Mesendoderm (in vitro differentiated cells): ENCODE measurements at regions not wholly inside any gene's neighbourhood (a gene's known extent, or its start where the extent isn't known, plus 50 kb on each side); places are given as distances from the start of the nearest gene placed in this dataset.
"Not testable (repeated sequence)": the region's sequence is repeated elsewhere in the genome, so short reads cannot be mapped to it uniquely, and the experiment has no call there.

Source experiments
- DNase-seq: peaks from one replicate; pipeline ENCODE4 v3.0.0; 2013
- H2AK5ac ChIP-seq: 2 replicates; pipeline ENCODE4 v1.6.1; 2013; ENCODE audit warnings: low read length, inconsistent platforms
- H2BK120ac ChIP-seq: 2 replicates; pipeline ENCODE4 v1.6.1; 2013; ENCODE audit warnings: low read depth, mild to moderate bottlenecking, low read length, moderate library complexity, mixed read lengths
- H2BK15ac ChIP-seq: replicated peaks from 2 replicates; pipeline ENCODE4 v1.6.1; 2013; ENCODE audit warnings: low read depth, mild to moderate bottlenecking, moderate library complexity
- H2BK5ac ChIP-seq: 2 replicates; pipeline ENCODE4 v1.6.1; 2013; ENCODE audit warnings: low read length, inconsistent platforms
- H3K18ac ChIP-seq: 2 replicates; pipeline ENCODE4 v1.6.1; 2013; ENCODE audit warnings: mild to moderate bottlenecking, low read length, mixed read lengths
- H3K23ac ChIP-seq: one replicate; pipeline ENCODE4 v1.6.1; 2013; ENCODE audit warnings: low read length
- H3K27ac ChIP-seq: 2 replicates; pipeline ENCODE4 v1.5.1; 2013; ENCODE audit warnings: low read depth, mild to moderate bottlenecking, inconsistent platforms, low read length, moderate library complexity
- H3K27me3 ChIP-seq: 2 replicates; pipeline ENCODE4 v1.6.1; 2013; ENCODE audit warnings: low read length, control low read depth, mild to moderate bottlenecking, inconsistent platforms; ENCODE audit not compliant: insufficient read depth, poor library complexity
- H3K36me3 ChIP-seq: 2 replicates; pipeline ENCODE4 v1.6.1; 2013; ENCODE audit warnings: low read length, inconsistent platforms; ENCODE audit not compliant: control insufficient read depth, insufficient read depth
- H3K4ac ChIP-seq: one replicate; pipeline ENCODE4 v1.6.1; 2013; ENCODE audit warnings: low read depth, mild to moderate bottlenecking, low read length, moderate library complexity
- H3K4me1 ChIP-seq: 2 replicates; pipeline ENCODE4 v1.6.1; 2013; ENCODE audit warnings: low read depth, low read length, inconsistent platforms; ENCODE audit not compliant: control insufficient read depth
- H3K4me2 ChIP-seq: 2 replicates; pipeline ENCODE4 v1.6.1; 2013; ENCODE audit warnings: low read length
- H3K4me3 ChIP-seq: 2 replicates; pipeline ENCODE4 v1.5.1; 2013; ENCODE audit warnings: mild to moderate bottlenecking, low read length
- H3K56ac ChIP-seq: one replicate; pipeline ENCODE4 v1.6.1; 2013; ENCODE audit warnings: low read length
- H3K79me1 ChIP-seq: 2 replicates; pipeline ENCODE4 v1.6.1; 2013; ENCODE audit warnings: low read length, inconsistent platforms
- H3K79me2 ChIP-seq: 2 replicates; pipeline ENCODE4 v1.6.1; 2013; ENCODE audit warnings: mild to moderate bottlenecking, low read length; ENCODE audit not compliant: control insufficient read depth, insufficient read depth
- H3K9ac ChIP-seq: 2 replicates; pipeline ENCODE4 v1.6.1; 2013; ENCODE audit warnings: low read length, inconsistent platforms
- H4K5ac ChIP-seq: one replicate; pipeline ENCODE4 v1.6.1; 2013; ENCODE audit warnings: low read length
- H4K8ac ChIP-seq: one replicate; pipeline ENCODE4 v1.6.1; 2013; ENCODE audit warnings: low read depth, mild to moderate bottlenecking, control low read depth, low read length, moderate library complexity
- WGBS: extraction: QIAGEN DNeasy Blood & Tissue Kit; methylation state at CpG from one replicate; pipeline ENCODE4 v1.1.7; 2013; ENCODE audit warnings: low lambda C conversion rate, missing lambda C conversion rate; ENCODE audit not compliant: insufficient coverage; ENCODE audit errors: extremely low coverage; 5-methylcytosine and 5-hydroxymethylcytosine counted together

DNA sequence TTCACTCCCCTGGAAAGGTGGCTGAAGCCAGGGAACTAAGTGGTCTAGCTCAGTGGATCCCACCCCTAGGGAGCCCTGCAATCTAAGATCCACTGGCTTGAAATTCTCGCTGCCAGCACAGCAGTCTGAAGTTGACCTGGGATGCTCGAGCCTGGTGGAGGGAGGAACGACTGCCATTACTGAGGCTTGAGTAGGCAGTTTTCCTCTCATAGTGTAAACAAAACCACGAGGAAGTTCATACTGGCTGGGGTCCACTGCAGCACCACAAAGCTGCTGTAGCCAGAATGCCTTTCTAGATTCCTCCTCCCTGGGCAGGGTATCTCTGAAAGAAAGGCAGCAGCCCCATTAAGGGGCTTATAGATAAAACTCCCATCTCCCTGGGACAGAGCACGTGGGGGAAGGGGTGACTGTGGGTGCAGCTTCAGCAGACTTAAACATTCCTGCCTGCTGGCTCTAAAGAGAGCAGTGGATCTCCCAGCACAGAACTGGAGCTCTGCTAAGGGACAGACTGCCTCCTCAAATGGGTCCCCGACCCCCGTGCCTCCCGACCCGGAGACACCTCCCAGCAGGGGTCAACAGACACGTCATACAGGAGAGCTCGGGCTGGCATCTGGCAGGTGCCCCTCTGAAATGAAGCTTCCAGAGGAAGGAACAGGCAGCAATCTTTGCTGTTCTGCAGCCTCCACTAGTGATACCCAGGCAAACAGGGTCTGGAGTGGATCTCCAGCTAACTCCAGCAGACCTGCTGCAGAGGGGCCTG is 117.4 kb upstream of the TENT5A start:
- H2BK15ac ChIP-seq, H3K36me3 ChIP-seq, H3K79me2 ChIP-seq, H2BK5ac ChIP-seq, H3K4me2 ChIP-seq, H4K5ac ChIP-seq, DNase-seq, H4K8ac ChIP-seq, H3K9ac ChIP-seq, H3K4me3 ChIP-seq, H3K79me1 ChIP-seq, H3K4ac ChIP-seq, H2BK120ac ChIP-seq, H3K27ac ChIP-seq, H2AK5ac ChIP-seq, H3K18ac ChIP-seq, H3K4me1 ChIP-seq, H3K23ac ChIP-seq, H3K56ac ChIP-seq, H3K27me3 ChIP-seq: not testable (repeated sequence)
- no CpG with 5 or more reads among the region's 11 CpGs for WGBS

DNA sequence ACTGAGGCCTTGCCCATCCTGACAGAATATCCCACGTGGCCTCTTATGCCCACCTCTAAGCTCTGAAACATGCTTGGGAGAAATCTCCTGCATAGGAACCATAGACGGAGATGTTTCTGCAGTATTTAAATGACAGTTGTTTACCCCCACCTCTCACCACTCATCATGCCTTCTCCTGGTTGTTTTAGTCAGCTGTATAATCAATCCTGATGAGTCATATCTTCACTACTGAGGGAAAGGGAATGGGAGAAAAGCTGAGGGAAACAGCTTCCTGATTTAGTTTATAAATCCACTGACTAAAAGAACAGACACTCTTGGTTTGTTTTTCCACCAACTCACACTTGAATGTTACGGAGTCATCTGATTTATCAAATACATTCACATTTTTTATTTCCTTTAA is 113.2 kb upstream of the TENT5A start:
- H2BK5ac ChIP-seq: no peak overlapping the region
- no peak overlapping the region for H3K4ac ChIP-seq
- no peak overlapping the region for H4K8ac ChIP-seq
- no peak overlapping the region for H3K4me3 ChIP-seq
- H4K5ac ChIP-seq: no peak overlapping the region
- H3K4me2 ChIP-seq: no peak overlapping the region
- H3K79me1 ChIP-seq: no peaks in the 10 kb centered on the region
- WGBS: no CpG with 5 or more reads among the region's 3 CpGs
- H3K9ac ChIP-seq: no peak overlapping the region
- H3K56ac ChIP-seq: no peak overlapping the region
- H2BK15ac ChIP-seq: no peak overlapping the region
- H3K27me3 ChIP-seq: no peaks in the 10 kb centered on the region
- no peaks in the 10 kb centered on the region for H3K4me1 ChIP-seq
- no peak overlapping the region for H2BK120ac ChIP-seq
- peak; percentile 24 for DNase-seq
- H3K23ac ChIP-seq: no peak overlapping the region
- no peak overlapping the region for H3K18ac ChIP-seq
- no peak overlapping the region for H3K27ac ChIP-seq
- no peaks in the 10 kb centered on the region for H3K79me2 ChIP-seq
- no peak overlapping the region for H2AK5ac ChIP-seq
- H3K36me3 ChIP-seq: no peaks in the 10 kb centered on the region

DNA sequence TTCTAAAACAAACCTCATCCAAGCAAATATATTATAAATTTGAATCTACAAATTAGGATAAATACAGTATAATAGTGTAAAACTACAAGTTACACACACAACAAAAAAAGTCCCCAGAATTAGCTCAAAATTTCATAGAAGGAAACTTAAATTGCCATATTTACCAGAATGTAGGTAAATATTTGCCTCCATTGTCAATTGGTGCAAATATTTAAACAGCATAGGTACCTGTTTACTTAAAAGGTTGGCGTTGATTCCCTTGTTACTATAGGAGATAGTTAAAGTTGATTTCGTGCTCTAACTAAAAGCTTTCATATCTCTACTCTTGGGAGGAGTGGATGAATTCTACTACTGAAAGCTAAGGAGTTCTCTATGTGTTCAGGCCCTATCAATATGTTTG is 111.6 kb upstream of the TENT5A start:
- H3K9ac ChIP-seq: no peak overlapping the region
- H2BK120ac ChIP-seq: no peak overlapping the region
- no peak overlapping the region for H4K8ac ChIP-seq
- H3K79me1 ChIP-seq: no peaks in the 10 kb centered on the region
- no peak overlapping the region for H4K5ac ChIP-seq
- no peak overlapping the region for H2AK5ac ChIP-seq
- no peak overlapping the region for H3K4me3 ChIP-seq
- no peak overlapping the region for H2BK15ac ChIP-seq
- no peaks in the 10 kb centered on the region for H3K36me3 ChIP-seq
- H3K23ac ChIP-seq: no peak overlapping the region
- DNase-seq: no peak
- H3K56ac ChIP-seq: no peak overlapping the region
- WGBS: no CpG with 5 or more reads among the region's 2 CpGs
- H3K4me1 ChIP-seq: no peaks in the 10 kb centered on the region
- no peaks in the 10 kb centered on the region for H3K79me2 ChIP-seq
- H3K4me2 ChIP-seq: no peak overlapping the region
- no peaks in the 10 kb centered on the region for H3K27me3 ChIP-seq
- H3K18ac ChIP-seq: no peak overlapping the region
- no peak overlapping the region for H2BK5ac ChIP-seq
- H3K27ac ChIP-seq: no peak overlapping the region
- H3K4ac ChIP-seq: no peak overlapping the region

DNA sequence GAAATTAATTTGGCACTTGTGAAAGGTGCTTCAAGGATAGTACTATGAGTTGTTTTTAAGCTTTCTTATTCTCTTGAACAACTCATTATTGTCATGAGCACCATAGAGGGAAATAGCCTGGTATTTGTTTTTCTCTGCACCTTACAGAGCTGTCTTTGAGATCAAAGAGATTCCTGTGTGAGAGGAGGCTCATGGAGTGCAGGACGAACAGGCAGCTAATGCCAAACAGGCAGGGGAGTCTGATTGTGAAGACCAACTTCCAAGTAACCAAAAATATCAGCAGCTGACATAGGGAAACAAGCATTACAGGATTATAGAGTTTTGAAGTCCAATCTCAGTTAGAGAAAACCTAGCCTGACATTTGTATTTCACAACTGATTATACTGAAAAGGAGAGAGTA is 110.6 kb upstream of the TENT5A start:
- Histone ChIP-seq H3K4me1 (no peaks in the 10 kb centered on the region), H4K5ac (no peak overlapping the region), H3K79me2 (no peaks in the 10 kb centered on the region), H4K8ac (no peak overlapping the region), H3K23ac (no peak overlapping the region), H3K27ac (no peak overlapping the region), H3K56ac (no peak overlapping the region), H2BK120ac (no peak overlapping the region), H3K9ac (no peak overlapping the region), H2AK5ac (no peak overlapping the region), H3K18ac (no peak overlapping the region), H3K36me3 (no peaks in the 10 kb centered on the region), H3K4me3 (no peak overlapping the region), H3K79me1 (no peaks in the 10 kb centered on the region), H2BK15ac (no peak overlapping the region), H3K4ac (no peak overlapping the region), H3K4me2 (no peak overlapping the region), H3K27me3 (no peaks in the 10 kb centered on the region), H2BK5ac (no peak overlapping the region)
- peak; percentile 18 for DNase-seq
- no CpG with 5 or more reads among the region's 1 CpG for WGBS

DNA sequence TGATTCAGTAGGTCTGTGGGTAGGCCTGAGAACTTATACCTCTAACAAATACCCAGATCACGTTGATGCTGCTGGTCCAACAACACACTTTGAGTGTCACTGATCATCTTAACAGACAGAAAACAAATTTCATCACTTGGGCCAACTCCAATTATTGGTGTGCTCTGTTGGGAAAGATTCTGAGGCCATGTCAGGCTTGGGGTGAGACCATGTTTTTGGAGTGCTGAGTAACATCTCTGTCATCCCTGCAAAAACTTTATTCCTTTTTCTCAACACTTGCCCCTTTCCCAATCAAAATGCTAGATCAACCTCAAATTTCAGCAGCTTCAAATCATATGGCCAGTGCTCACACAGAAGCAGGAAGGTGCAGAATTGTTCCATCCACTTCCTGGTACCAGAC is 108.8 kb upstream of the TENT5A start:
- H2BK120ac ChIP-seq: no peak overlapping the region
- no peak for DNase-seq
- no peak overlapping the region for H4K5ac ChIP-seq
- no peak overlapping the region for H3K4ac ChIP-seq
- H3K23ac ChIP-seq: no peak overlapping the region
- no peak overlapping the region for H3K18ac ChIP-seq
- H3K4me3 ChIP-seq: no peak overlapping the region
- no peaks in the 10 kb centered on the region for H3K27me3 ChIP-seq
- no peaks in the 10 kb centered on the region for H3K79me1 ChIP-seq
- no peak overlapping the region for H3K56ac ChIP-seq
- no peak overlapping the region for H3K4me2 ChIP-seq
- H2BK5ac ChIP-seq: no peak overlapping the region
- no peaks in the 10 kb centered on the region for H3K36me3 ChIP-seq
- no peak overlapping the region for H3K9ac ChIP-seq
- H2AK5ac ChIP-seq: no peak overlapping the region
- no CpG with 5 or more reads among the region's 1 CpG for WGBS
- no peak overlapping the region for H2BK15ac ChIP-seq
- H4K8ac ChIP-seq: no peak overlapping the region
- H3K79me2 ChIP-seq: no peaks in the 10 kb centered on the region
- no peaks in the 10 kb centered on the region for H3K4me1 ChIP-seq
- H3K27ac ChIP-seq: no peak overlapping the region

DNA sequence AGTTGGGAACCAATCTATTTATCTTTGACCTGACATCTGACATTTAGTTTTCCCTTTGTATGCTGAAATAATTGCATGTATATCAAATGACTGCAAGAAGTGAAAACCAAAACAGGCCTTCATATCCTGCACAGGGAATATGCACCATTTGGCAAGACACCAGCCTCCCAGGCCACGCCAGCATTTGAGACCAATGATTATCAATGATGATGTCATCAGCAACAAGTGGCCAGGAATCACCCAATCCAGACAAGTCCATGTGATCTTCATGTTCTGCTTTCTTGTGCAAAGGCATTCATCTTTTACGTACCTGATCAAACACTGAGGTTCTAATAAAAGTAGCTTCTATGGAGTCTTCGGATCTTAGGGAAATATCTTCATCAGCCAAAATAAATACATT is 107.4 kb upstream of the TENT5A start:
- Histone ChIP-seq H3K79me1 (no peaks in the 10 kb centered on the region), H3K27ac (no peak overlapping the region), H2AK5ac (no peak overlapping the region), H4K8ac (no peak overlapping the region), H2BK5ac (no peak overlapping the region), H3K23ac (no peak overlapping the region), H2BK15ac (no peak overlapping the region), H3K4me1 (no peaks in the 10 kb centered on the region), H3K36me3 (no peaks in the 10 kb centered on the region), H3K9ac (no peak overlapping the region), H3K79me2 (no peaks in the 10 kb centered on the region), H2BK120ac (no peak overlapping the region), H3K27me3 (no peaks in the 10 kb centered on the region), H3K4me2 (no peak overlapping the region), H3K4ac (no peak overlapping the region), H3K56ac (no peak overlapping the region), H3K4me3 (no peak overlapping the region), H3K18ac (no peak overlapping the region), H4K5ac (no peak overlapping the region)
- DNase-seq: no peak
- WGBS: no CpG with 5 or more reads among the region's 3 CpGs
